ENCODE measurements at regions not wholly inside any gene's neighbourhood (a gene's known extent, or its start where the extent isn't known, plus 50 kb on each side); places are given as distances from the start of the nearest gene placed in this dataset.
"Not testable (repeated sequence)": the region's sequence is repeated elsewhere in the genome, so short reads cannot be mapped to it uniquely, and the experiment has no call there.

GRCh38 chr1:149635290-149635899 lies 51.7 kb downstream of the PPIAL4C start:
- not testable (repeated sequence) for DNase-seq (ENCODE audit: low spot score); FAIRE-seq

GRCh38 chr1:149636286-149637122 lies 52.9 kb downstream of the PPIAL4C start:
- not testable (repeated sequence) for DNase-seq (ENCODE audit: low spot score); FAIRE-seq

- not testable (repeated sequence) for DNase-seq (ENCODE audit: low spot score); FAIRE-seq
Observed at GRCh38 chr1:149638481-149638880, 54.8 kb downstream of the PPIAL4C start.

- not testable (repeated sequence) for FAIRE-seq; DNase-seq (ENCODE audit: low spot score)
Observed at GRCh38 chr1:149638901-149639658, 55.4 kb downstream of the PPIAL4C start.

GRCh38 chr1:149641179-149641578 lies 57.5 kb downstream of the PPIAL4C start:
- not testable (repeated sequence) for FAIRE-seq; DNase-seq (ENCODE audit: low spot score)

GRCh38 chr1:149644818-149645217 lies 61.2 kb downstream of the PPIAL4C start:
- DNase-seq (ENCODE audit: low spot score); FAIRE-seq: not testable (repeated sequence)

- not testable (repeated sequence) for DNase-seq (ENCODE audit: low spot score); FAIRE-seq
Observed at GRCh38 chr1:149646360-149647017, 62.8 kb downstream of the PPIAL4C start.

- not testable (repeated sequence) for FAIRE-seq
Observed at GRCh38 chr1:149647018-149647373, 63.3 kb downstream of the PPIAL4C start.

GRCh38 chr1:149657750-149658149 lies 74.1 kb downstream of the PPIAL4C start:
- not testable (repeated sequence) for FAIRE-seq; DNase-seq (ENCODE audit: low spot score)

More at GRCh38 chr1:149647018-149647373, 63.3 kb downstream of the PPIAL4C start:
- DNase-seq (ENCODE audit: low spot score) = not testable (repeated sequence)

- FAIRE-seq; DNase-seq (ENCODE audit: low spot score): not testable (repeated sequence)
Observed at GRCh38 chr1:149658175-149658574, 74.5 kb downstream of the PPIAL4C start.

- FAIRE-seq; DNase-seq (ENCODE audit: low spot score): not testable (repeated sequence)
Observed at GRCh38 chr1:149664624-149665023, 81.0 kb downstream of the PPIAL4C start.

- not testable (repeated sequence) for FAIRE-seq; DNase-seq (ENCODE audit: low spot score)
Observed at GRCh38 chr1:149665033-149665432, 81.4 kb downstream of the PPIAL4C start.

- not testable (repeated sequence) for FAIRE-seq; DNase-seq (ENCODE audit: low spot score)
Observed at GRCh38 chr1:149665528-149665927, 81.9 kb downstream of the PPIAL4C start.

GRCh38 chr1:149673231-149673909 lies 89.7 kb downstream of the PPIAL4C start:
- not testable (repeated sequence) for FAIRE-seq; DNase-seq (ENCODE audit: low spot score)

GRCh38 chr1:149674921-149675320 lies 91.3 kb downstream of the PPIAL4C start:
- DNase-seq (ENCODE audit: low spot score); FAIRE-seq: not testable (repeated sequence)

GRCh38 chr1:149677359-149677758 lies 93.7 kb downstream of the PPIAL4C start:
- not testable (repeated sequence) for DNase-seq (ENCODE audit: low spot score); FAIRE-seq

- not testable (repeated sequence) for FAIRE-seq
Observed at GRCh38 chr1:149686593-149687238, 95.8 kb upstream of the FCGR1A start.

GRCh38 chr1:149691399-149691798 lies 91.1 kb upstream of the FCGR1A start:
- FAIRE-seq; DNase-seq (ENCODE audit: low spot score): not testable (repeated sequence)

More at GRCh38 chr1:149686593-149687238, 95.8 kb upstream of the FCGR1A start:
- not testable (repeated sequence) for DNase-seq (ENCODE audit: low spot score)

- not testable (repeated sequence) for FAIRE-seq; DNase-seq (ENCODE audit: low spot score)
Observed at GRCh38 chr1:149692804-149693539, 89.5 kb upstream of the FCGR1A start.

Data from urothelium cell line (cell line).